Gastroesophageal sphincter (tissue), 4 donors: ENCODE measurements at regions not wholly inside any gene's neighbourhood (a gene's known extent, or its start where the extent isn't known, plus 50 kb on each side); places are given as distances from the start of the nearest gene placed in this dataset.
"Not testable (repeated sequence)": the region's sequence is repeated elsewhere in the genome, so short reads cannot be mapped to it uniquely, and the experiment has no call there.

Experiments used
- ATAC-seq: fragments of 150-250 bp; one replicate; pipeline ENCODE4 v1.9.1; 2016; ENCODE audit warnings: mild to moderate bottlenecking, moderate library complexity
- H3K27ac ChIP-seq, 4 donors: fragments of 200-600 bp; sonication (generic) in 3 of 4; 1 replicate in 3 of 4; 2 replicates in 1 of 4; pipeline ENCODE4 v1.5.1; 2016 to 2019
- H3K27me3 ChIP-seq: fragments of 200-600 bp; sonication (generic); one replicate; pipeline ENCODE4 v1.5.1; 2019
- H3K36me3 ChIP-seq, 2 donors: fragments of 200-600 bp; sonication (generic); one replicate each; pipeline ENCODE4 v1.5.1; 2019; ENCODE audit warnings: control low read depth in 1 of 2
- H3K4me1 ChIP-seq, 3 donors: fragments of 200-600 bp; sonication (generic); 1 replicate in 2 of 3; 2 replicates in 1 of 3; pipeline ENCODE4 v1.5.1; 2016 to 2019; ENCODE audit warnings: control low read depth in 2 of 3
- H3K4me3 ChIP-seq, 2 donors: fragments of 200-600 bp; sonication (generic); one replicate each; pipeline ENCODE4 v1.5.1; 2019; ENCODE audit warnings: mild to moderate bottlenecking in 1 of 2, moderate library complexity in 1 of 2
- H3K9me3 ChIP-seq, 3 donors: fragments of 200-600 bp; sonication (generic); one replicate each; pipeline ENCODE4 v1.5.1; 2017 to 2019; ENCODE audit warnings: control low read depth in 2 of 3
- CTCF ChIP-seq, 4 experiments: fragments of 200-600 bp in 2 of 4; fragments of 450-650 bp in 2 of 4; sonication (generic) in 1 of 4; IDR thresholded peaks; one replicate each; pipeline ENCODE4 v1.5.1; 2017 to 2019; ENCODE audit warnings: antibody characterized with exemption in 4 of 4, mild to moderate bottlenecking in 2 of 4, moderate library complexity in 2 of 4
- EP300 ChIP-seq: sonication (generic); formaldehyde crosslinking; IDR thresholded peaks from one replicate; pipeline ENCODE4 v1.6.1; 2017; ENCODE audit warnings: antibody characterized with exemption, mild to moderate bottlenecking
- POLR2A ChIP-seq, 2 donors: fragments of 450-650 bp; IDR thresholded peaks; one replicate each; pipeline ENCODE4 v1.6.1; 2017; ENCODE audit warnings: antibody characterized with exemption in 2 of 2, mild to moderate bottlenecking in 2 of 2, moderate library complexity in 1 of 2
- POLR2AphosphoS5 ChIP-seq: sonication (generic); formaldehyde crosslinking; IDR thresholded peaks from one replicate; pipeline ENCODE4 v1.6.1; 2017; ENCODE audit warnings: antibody characterized with exemption
- WGBS, 2 donors: methylation state at CpG; one replicate each; pipeline ENCODE4 v1.1.5; 2018; ENCODE audit warnings: low coverage in 1 of 2; 5-methylcytosine and 5-hydroxymethylcytosine counted together

DNA sequence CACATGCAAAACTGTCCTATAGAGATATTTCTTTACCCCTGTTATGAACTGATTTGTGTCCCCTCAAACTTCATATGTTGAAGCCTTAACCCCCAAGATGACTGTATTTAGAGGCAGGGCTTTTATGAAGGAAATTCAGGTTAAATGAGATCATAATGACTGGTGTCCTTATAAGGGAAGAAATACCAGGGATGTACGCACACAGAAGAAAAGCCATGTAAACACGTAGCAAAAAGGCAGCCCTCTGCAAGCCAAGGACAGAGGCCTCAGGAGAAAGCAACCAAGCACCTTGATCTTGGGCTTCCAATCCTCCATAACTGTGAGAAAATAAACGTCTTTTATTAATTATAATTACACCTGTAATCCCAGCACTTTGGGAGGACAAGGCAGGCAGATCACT is 101.3 kb upstream of the NDUFV2 start:
- Histone ChIP-seq H3K36me3 (no peaks in the 10 kb centered on the region), H3K4me3 (no peak overlapping the region), H3K9me3 (peaks cover 0 to 6% (median 0%) of the 10 kb centered on the region in 3 donors), H3K27me3 (no peaks in the 10 kb centered on the region), H3K4me1 (no peaks in the 10 kb centered on the region), H3K27ac (no peak overlapping the region)
- TF ChIP-seq POLR2AphosphoS5 (no peak), CTCF (IDR thresholded peaks at IDR 0.05) (no peak), POLR2A (IDR thresholded peaks at IDR 0.05) (no peak), EP300 (no peak)
- WGBS, 2 donors, result 42 to 47% methylated on average over 2 to 3 of the region's 3 CpGs
- ATAC-seq, result no peak

GRCh38 chr18:9003406-9004100 is 98.9 kb upstream of the NDUFV2 start:
- no peak overlapping the region for H3K27ac ChIP-seq
- no peak for ATAC-seq
- 92 to 96% methylated on average over 5 of the region's 5 CpGs for WGBS, 2 donors

GRCh38 chr18:9004308-9004707 is 98.2 kb upstream of the NDUFV2 start:
- not testable (repeated sequence) for H3K36me3 ChIP-seq, H3K27ac ChIP-seq, H3K4me3 ChIP-seq, ATAC-seq, H3K9me3 ChIP-seq, H3K27me3 ChIP-seq, H3K4me1 ChIP-seq
- whole genome bisulfite sequencing, 2 donors, result 83 to 100% methylated on average over 1 to 2 of the region's 2 CpGs

More at GRCh38 chr18:9003406-9004100, 98.9 kb upstream of the NDUFV2 start:
- Histone ChIP-seq H3K27me3 (no peaks in the 10 kb centered on the region), H3K4me3 (no peak overlapping the region), H3K9me3 (no peaks in the 10 kb centered on the region), H3K4me1 (no peaks in the 10 kb centered on the region), H3K36me3 (no peaks in the 10 kb centered on the region)
- TF ChIP-seq EP300 (no peak), POLR2AphosphoS5 (no peak), POLR2A (IDR thresholded peaks at IDR 0.05) (no peak), CTCF (IDR thresholded peaks at IDR 0.05) (no peak)

- H3K4me3 ChIP-seq, result not testable (repeated sequence)
- 58 to 92% methylated on average over 2 to 3 of the region's 3 CpGs for WGBS, 2 donors
Observed at GRCh38 chr18:9007700-9008099, 94.8 kb upstream of the NDUFV2 start.

DNA sequence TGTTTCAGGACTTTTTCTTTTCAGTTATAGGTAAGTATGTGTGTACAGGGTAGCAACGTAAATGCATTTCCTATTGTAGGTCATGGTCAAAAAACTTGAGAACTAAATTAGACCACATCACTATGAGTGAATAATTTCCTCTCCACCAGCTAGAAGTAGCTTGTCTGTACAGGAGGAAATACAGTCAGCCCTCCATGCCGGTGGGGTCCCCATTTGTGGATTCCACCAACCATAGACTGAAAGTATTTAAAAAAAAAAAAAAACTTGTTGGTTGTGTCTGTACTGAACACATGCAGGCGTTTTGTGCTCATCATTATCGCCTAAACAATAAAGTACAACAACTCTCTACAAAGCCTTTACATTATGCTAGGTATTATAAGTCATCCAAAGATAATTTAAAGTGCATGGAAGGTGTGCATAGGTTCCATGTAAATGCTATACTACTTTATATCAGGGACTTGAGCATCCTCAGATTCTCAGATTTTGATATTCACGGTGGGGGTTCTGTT is 94.2 kb upstream of the NDUFV2 start:
- H3K36me3 ChIP-seq, result no peaks in the 10 kb centered on the region
- WGBS, 2 donors, result 82 to 91% methylated on average over 3 to 5 of the region's 5 CpGs
- no peak for TF ChIP-seq CTCF (IDR thresholded peaks at IDR 0.05)
- no peaks in the 10 kb centered on the region for H3K9me3 ChIP-seq
- H3K27me3 ChIP-seq, result no peaks in the 10 kb centered on the region
- no peak overlapping the region for H3K4me3 ChIP-seq
- H3K27ac ChIP-seq, result no peak overlapping the region
- H3K4me1 ChIP-seq, result no peaks in the 10 kb centered on the region
- ATAC-seq, result no peak

More at GRCh38 chr18:9007700-9008099, 94.8 kb upstream of the NDUFV2 start:
- not testable (repeated sequence) for H3K36me3 ChIP-seq, H3K9me3 ChIP-seq, H3K4me1 ChIP-seq, ATAC-seq, H3K27me3 ChIP-seq, H3K27ac ChIP-seq
